ENCODE measurements at regions not wholly inside any gene's neighbourhood (a gene's known extent, or its start where the extent isn't known, plus 50 kb on each side); places are given as distances from the start of the nearest gene placed in this dataset.
A peak's percentile ranks its signal among the peaks of the same experiment; 100 is the strongest.

GRCh38 chr5:6832994-6833393 lies 119.8 kb downstream of the TENT4A start:
- no peak for TF ChIP-seq CTCF (IDR thresholded peaks at IDR 0.05; ENCODE audit: low read depth, low read length)
- DNase-seq (ENCODE audit: extremely low read depth, low read depth): no peak

- TF ChIP-seq CTCF (IDR thresholded peaks at IDR 0.05; ENCODE audit: low read depth, low read length): no peak
Observed at GRCh38 chr5:6833406-6833805, 120.2 kb downstream of the TENT4A start.

GRCh38 chr5:6837095-6837494 lies 123.9 kb downstream of the TENT4A start:
- no peak for DNase-seq (ENCODE audit: extremely low read depth, low read depth)
- TF ChIP-seq CTCF (IDR thresholded peaks at IDR 0.05; ENCODE audit: low read depth, low read length): no peak

More at GRCh38 chr5:6833406-6833805, 120.2 kb downstream of the TENT4A start:
- no peak for DNase-seq (ENCODE audit: extremely low read depth, low read depth)

- no peak for DNase-seq (ENCODE audit: extremely low read depth, low read depth)
- peak; percentile 42 for TF ChIP-seq CTCF (IDR thresholded peaks at IDR 0.05; ENCODE audit: low read depth, low read length)
Observed at GRCh38 chr5:6837519-6838110, 124.4 kb downstream of the TENT4A start.

- TF ChIP-seq CTCF (IDR thresholded peaks at IDR 0.05; ENCODE audit: low read depth, low read length): no peak
- no peak for DNase-seq (ENCODE audit: extremely low read depth, low read depth)
Observed at GRCh38 chr5:6838736-6839135, 125.5 kb downstream of the TENT4A start.

- DNase-seq (ENCODE audit: extremely low read depth, low read depth): no peak
- no peak for TF ChIP-seq CTCF (IDR thresholded peaks at IDR 0.05; ENCODE audit: low read depth, low read length)
Observed at GRCh38 chr5:6840136-6840793, 127.0 kb downstream of the TENT4A start.

GRCh38 chr5:6843335-6843734 lies 130.1 kb downstream of the TENT4A start:
- no peak for TF ChIP-seq CTCF (IDR thresholded peaks at IDR 0.05; ENCODE audit: low read depth, low read length)
- DNase-seq (ENCODE audit: extremely low read depth, low read depth): no peak
